22Rv1 (cell line): ENCODE measurements at regions not wholly inside any gene's neighbourhood (a gene's known extent, or its start where the extent isn't known, plus 50 kb on each side); places are given as distances from the start of the nearest gene placed in this dataset.

Source experiments
- H3K27ac ChIP-seq: fragments of 450-650 bp; 2 replicates; pipeline ENCODE4 v1.5.1; 2017
- ZFX ChIP-seq: fragments of 450-650 bp; IDR thresholded peaks from 2 replicates; pipeline ENCODE4 v1.6.1; 2017; ENCODE audit warnings: antibody characterized with exemption, borderline replicate concordance
- TF ChIP-seq, protein P1 (sequence below): fragments of 450-650 bp; IDR thresholded peaks from 2 replicates; pipeline ENCODE4 v1.5.1; 2017; ENCODE audit warnings: mild to moderate bottlenecking

DNA sequence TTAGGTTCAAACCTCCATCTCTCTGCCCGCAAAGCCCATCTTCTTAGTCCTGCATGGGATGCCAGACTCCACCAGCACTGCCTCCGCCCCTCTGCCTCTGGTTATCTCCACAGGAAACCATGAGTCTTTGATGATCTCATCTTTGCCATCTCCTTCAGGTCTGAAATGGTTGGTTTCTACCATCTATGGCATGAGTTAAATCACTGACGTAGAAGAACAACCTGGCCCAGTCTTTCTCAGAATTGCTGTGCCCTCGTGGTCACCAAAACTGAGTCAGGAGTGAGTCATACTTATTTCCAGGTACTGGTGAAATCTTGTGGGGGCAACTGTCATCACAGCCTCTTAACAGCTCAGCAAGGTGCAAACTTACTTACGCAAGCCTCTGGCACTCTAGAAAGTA, 468.7 kb upstream of the C16orf82 start:
- TF ChIP-seq ZFX, result no peak
- TF ChIP-seq, protein P1, sequence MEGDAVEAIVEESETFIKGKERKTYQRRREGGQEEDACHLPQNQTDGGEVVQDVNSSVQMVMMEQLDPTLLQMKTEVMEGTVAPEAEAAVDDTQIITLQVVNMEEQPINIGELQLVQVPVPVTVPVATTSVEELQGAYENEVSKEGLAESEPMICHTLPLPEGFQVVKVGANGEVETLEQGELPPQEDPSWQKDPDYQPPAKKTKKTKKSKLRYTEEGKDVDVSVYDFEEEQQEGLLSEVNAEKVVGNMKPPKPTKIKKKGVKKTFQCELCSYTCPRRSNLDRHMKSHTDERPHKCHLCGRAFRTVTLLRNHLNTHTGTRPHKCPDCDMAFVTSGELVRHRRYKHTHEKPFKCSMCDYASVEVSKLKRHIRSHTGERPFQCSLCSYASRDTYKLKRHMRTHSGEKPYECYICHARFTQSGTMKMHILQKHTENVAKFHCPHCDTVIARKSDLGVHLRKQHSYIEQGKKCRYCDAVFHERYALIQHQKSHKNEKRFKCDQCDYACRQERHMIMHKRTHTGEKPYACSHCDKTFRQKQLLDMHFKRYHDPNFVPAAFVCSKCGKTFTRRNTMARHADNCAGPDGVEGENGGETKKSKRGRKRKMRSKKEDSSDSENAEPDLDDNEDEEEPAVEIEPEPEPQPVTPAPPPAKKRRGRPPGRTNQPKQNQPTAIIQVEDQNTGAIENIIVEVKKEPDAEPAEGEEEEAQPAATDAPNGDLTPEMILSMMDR, result no peak

DNA sequence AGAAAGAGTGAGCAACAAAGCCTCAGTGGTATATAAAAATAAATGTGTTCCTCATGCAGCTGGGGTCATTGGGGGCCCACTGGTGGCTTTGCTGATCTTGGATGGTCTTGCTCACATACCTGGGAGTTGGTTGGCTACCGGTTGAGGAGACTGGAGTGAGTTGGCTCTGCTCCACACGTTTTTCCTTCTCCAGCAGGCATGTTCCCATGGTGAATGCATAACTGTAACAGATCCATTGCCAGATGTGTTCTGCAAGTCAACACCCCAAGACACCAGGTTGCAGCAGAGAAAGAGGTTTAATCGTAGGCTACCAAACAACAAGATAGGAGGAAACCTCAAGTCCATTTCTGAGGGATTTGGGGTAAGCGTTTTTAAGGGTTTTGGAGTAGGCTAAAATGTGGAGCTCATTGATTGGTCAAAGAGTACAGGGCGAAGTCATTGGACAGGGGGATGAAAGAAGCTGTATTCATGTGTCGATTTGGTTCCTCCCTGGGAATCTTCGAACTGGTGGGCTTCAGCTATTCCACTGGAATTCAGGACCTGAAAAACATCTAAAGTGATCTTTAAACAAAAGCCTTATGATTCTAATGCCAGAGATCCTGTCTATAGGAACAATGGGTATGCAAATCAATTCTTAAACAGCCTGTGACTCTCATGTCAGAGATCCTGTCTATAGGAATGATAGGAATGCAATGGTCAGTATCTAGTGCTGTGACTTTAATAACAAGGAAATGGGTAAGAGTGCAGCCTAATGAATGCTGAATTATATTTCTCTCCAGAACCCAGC, 467.5 kb upstream of the C16orf82 start:
- no peak overlapping the region for H3K27ac ChIP-seq
- TF ChIP-seq, protein P1, result no peak
- no peak for TF ChIP-seq ZFX

More for the DNA sequence above, 468.7 kb upstream of the C16orf82 start:
- no peak overlapping the region for H3K27ac ChIP-seq

DNA sequence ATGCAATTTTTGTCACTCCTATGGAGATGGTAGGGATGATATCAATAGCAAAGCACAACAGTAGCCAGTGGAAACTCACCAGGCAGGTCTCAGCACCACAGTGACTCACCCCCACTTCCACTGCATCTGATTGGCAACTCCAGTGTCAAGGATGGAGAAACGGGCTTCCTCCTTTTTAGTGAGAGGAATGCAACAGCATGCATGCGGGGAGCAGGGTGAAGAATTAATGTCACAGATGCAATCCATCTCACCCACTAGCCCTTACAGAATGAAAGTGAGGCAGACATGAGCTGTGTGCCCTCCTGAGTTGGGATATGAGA, 467.0 kb upstream of the C16orf82 start:
- no peak overlapping the region for H3K27ac ChIP-seq

DNA sequence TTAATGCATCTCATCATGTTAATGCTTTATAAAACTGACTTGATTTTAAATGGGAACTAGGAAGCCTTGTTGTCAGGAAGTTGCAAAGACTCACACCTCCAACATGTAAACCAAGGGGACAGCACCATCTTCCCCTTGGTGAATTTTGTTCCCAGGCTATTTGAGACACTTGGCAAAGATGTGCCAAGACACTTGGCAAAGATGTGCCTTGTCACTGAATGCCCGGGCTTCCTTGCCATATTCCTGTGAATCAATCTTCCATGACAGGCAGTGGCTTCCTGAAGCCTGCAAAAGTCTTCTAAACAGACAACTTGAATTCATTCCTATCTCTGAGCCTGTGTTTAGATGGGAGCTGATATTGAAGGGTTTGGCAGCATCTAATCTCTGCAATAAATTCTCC, 465.4 kb upstream of the C16orf82 start:
- H3K27ac ChIP-seq, result no peak overlapping the region
- TF ChIP-seq ZFX, result no peak
- TF ChIP-seq, protein P1, result no peak

More for the DNA sequence above, 467.0 kb upstream of the C16orf82 start:
- TF ChIP-seq, protein P1, result no peak
- TF ChIP-seq ZFX, result no peak

DNA sequence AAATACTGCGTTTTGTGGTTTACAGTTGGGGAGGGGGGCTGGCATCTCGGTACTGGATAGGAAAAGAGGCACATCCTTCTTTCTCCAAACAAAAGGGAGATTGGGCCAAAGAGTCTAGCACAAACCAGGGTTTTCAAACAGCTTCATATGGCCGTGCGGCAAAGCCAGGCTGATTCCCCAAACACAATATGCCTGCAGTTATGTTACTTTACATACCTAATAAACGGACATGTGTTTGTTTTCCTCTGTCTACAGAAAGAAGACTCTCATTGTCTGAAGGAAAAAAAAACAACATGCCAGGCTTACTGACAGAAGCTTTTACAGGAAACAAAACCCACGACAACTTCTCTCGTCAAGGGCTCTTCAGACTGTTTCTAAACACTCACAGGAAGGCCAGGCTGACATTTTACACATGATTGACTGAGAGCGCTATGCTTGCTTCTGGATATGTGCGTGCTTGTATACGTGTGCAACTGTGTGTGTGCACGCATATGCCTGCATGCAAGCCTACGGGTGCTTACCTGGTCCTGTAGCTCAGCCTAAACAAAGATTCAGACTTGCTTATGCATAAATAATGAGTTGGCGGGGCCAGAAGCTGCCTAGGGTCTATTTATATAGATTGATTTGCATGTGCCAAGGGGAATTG, 461.0 kb upstream of the C16orf82 start:
- TF ChIP-seq ZFX, result no peak
- H3K27ac ChIP-seq, result no peak overlapping the region

DNA sequence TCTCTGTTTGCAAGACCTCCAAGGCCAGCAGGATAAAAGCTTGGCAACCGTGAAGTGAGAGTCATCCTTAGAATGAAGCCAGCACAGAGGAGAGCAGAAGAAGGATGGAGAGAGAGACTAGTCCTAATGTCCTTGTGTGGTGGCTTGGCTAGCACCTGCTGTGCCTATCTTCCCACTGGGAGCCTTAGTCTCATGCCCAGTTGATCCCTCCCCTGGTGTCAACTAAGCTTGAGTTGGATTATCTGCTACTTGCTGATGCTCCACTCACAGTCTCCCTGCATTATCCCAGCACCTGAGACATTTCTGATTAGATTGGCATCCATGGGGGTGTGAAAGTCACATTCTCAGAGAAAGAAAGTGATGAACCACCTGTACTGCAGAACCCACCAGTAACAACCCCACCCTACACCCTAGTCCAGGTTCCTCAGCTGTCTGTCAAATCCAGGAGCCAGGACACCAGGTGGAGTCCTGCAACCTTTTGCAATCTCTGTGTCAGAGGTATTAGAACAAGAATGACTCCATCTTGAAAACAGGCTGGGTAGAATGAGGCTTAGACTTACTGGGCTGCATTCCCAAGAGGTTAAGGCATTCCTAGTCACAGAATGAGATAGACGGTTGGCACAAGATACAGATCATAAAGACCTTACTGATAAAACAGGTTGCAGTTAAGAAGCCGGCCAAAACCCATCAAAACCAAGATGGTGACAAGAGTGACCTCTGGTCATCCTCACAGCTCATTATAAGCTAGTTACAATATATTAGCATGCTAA, 460.2 kb upstream of the C16orf82 start:
- no peak overlapping the region for H3K27ac ChIP-seq
- TF ChIP-seq, protein P1, result no peak
- no peak for TF ChIP-seq ZFX

DNA sequence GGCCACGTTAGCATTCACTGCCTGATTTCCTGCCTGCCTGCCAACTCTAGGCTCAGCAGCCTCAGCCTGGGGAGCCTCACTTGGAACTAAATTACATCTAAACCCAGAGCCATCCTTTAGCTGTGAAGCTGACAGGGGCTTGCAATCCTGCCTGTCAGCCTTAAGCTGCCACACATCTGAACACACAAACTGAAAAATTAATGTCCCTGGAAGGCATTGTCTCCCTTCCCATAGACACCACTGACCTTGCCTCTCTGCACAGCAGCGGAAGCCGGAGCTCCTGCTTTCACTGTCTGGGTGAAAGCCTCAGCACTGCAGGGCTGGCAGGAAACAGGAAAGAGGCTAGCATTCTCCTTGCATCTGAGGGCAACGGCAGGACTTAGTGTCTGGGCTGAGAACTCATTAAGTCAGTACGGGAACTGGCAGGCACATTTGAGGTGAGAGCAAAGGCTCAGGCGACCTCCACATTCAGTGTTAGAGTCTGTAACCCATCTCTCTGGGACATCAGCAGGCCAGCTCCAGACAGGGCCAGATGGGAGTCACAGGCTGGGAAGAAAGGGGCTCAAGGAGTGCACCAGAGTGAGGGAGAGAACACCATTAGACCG, 452.4 kb upstream of the C16orf82 start:
- H3K27ac ChIP-seq, result no peak overlapping the region
- TF ChIP-seq, protein P1, result no peak
- no peak for TF ChIP-seq ZFX
